Stimulated activated CD4-positive, alpha-beta T cell treated with anti-CD3 and anti-CD28 coated beads, Interleukin-1b, Interleukin-23, amount 100 ng/mL, for 24 hours (primary cell): ENCODE measurements at regions not wholly inside any gene's neighbourhood (a gene's known extent, or its start where the extent isn't known, plus 50 kb on each side); places are given as distances from the start of the nearest gene placed in this dataset.

Experiments
- DNase-seq, 4 experiments: peaks; one replicate each; pipeline ENCODE4 v3.0.0-alpha.2; 2020; ENCODE audit warnings: low read depth in 4 of 4, low spot score in 1 of 4

DNA sequence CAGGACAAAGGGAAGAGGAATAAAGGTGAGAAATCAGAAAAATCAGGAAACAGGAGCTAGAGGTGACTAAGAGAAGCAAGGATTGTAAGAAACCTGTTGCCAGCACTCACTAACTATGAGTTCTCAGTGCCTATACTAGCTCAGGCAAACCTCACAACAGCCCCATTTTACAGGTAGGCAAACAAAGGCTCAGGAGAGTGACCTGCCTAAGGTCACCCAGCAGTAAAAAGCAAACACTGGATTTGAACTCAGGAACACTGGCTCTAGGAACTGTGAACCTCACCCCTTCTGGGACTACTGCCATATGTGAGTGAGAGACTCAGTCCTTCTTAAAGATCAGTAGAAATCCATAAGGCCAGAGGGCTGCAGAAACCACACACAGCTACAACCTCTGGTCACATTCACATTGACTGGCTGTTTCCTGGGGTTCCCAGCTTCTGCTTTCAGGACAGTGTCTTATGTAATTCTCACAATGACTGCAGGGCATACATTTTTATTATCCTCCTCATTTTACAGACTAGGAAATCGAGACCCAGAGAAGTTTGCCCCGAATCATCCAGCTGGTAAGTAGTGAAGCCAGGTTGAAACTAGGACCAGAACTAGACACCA, 80.7 kb upstream of the MAFB start:
- no peak for DNase-seq

- no peak for DNase-seq
Measured at GRCh38 chr20:40770564-40771307, 81.7 kb upstream of the MAFB start.

DNA sequence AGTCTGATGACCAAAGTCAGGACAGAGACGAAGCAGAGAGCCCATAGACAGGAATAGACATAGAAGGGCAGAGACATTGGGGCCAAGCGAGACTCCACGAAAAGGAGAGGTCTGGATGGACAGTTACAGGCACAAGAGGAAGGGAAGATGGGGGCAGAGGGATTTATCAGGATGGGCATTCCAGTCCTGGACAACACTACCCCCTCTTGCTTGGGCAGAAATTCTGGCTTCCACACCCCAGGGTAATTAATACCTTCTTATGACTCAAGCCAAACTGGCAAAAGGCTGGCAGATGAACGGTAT, 82.2 kb upstream of the MAFB start:
- DNase-seq, result no peak

- no peak for DNase-seq
Measured at GRCh38 chr20:40771848-40772511, 82.9 kb upstream of the MAFB start.

GRCh38 chr20:40773376-40773775, 84.3 kb upstream of the MAFB start:
- no peak for DNase-seq

GRCh38 chr20:40774252-40774651, 85.2 kb upstream of the MAFB start:
- DNase-seq, result no peak

- no peak for DNase-seq
Measured at GRCh38 chr20:40775561-40776146, 86.6 kb upstream of the MAFB start.

DNA sequence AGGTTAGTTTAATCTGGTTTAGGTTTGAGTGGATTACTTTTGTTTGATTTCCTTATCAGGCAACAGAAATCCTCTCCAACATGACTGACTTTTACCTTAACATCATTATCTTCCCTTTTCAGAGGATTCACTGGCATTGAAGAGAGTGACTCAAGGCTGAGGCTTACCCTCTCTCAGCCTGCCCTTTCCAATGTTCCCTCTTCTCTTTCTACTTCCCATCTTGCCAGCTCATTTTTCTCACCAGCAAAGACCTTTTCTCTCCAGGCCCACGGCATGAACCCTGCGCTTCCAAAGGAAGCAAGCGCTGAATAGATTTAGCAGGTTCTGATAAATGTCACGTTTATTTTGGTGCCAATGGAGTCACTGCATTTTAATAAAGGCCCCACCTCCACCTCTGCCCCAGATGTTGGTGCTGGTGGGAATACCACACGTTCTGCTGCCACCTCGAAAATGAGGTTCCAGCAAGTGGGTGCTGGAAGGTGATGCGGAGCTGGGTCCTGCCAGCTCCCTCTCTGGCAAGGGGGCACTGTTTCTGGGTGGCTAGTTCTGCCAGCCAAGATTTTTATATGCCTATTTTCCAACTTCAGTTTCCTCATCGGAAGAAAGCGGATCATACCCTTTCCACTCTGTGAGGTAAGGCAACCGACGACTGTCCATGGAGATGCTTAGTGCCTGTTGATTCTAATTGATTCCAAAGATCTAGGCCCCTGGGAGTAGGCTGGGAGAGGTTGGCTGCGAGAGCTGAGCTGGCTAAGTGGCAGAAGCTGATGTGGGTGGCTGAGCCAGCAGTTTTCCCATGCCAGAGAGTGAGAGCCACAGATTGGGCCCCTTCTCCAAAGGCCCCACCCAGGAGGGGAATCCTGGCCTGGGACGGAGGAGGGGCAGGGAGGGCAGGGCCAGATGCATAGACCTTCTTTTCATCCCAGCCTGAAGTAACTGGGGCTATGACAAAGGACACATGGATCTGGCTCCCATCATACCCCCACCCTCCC, 87.7 kb upstream of the MAFB start:
- no peak for DNase-seq

- no peak for DNase-seq
Measured at GRCh38 chr20:40777653-40778052, 88.6 kb upstream of the MAFB start.

- no peak for DNase-seq
Measured at GRCh38 chr20:40778894-40779496, 90.0 kb upstream of the MAFB start.

DNA sequence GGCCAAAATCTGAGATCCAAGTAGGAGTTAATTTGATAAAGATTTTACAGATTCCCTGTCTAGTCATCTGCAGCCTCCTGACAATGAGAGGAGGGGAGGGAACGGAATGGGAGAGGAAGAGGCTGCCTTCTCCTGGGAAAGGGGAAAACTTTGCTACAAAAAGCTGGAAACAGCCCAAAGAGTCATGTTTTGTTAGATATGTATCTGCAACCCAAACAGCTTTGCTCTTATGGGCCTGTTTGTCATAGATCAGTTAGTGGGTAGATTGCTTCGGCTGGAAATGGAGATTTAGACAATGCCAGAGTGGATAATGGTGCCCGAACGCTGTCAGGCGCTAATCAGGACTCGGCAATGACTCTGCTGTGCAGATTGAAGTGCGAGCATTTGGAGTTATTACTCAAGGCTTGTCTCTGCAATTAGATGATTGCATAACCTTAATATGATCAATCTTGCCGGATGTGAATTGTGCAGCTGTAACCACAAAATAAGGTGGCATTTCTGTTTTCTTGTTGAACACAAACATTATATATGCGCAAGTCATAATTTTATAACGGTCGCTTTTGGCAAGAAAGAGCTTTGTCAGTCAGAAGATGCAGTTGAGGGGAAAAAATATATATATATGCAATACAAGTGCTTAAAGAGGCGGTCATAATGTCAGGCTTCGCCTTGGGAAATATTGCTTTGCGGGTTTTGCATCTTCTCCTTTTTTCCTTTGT, 92.4 kb upstream of the MAFB start:
- no peak for DNase-seq

GRCh38 chr20:40782043-40782368, 93.0 kb upstream of the MAFB start:
- no peak for DNase-seq

DNA sequence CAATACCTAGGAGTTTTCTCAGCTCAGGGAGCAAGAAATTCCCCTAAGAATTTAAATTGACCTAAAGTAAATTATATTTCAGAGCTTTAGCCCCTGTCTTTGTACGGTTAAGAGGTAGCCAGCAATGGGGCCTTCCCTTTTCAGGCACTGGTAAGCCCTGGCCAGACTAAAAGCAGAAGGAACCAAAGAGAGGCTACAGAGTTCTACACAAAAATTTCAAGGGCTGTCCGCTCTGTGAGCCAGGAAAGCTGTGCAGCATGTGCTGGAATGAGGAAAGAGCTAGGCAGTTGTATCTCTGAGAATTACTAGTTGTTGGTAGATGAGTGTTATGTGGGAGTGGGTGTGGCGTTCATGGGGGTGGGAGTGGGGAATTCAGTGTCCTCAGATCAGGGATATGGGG, 96.3 kb upstream of the MAFB start:
- DNase-seq, result no peak

GRCh38 chr20:40786336-40786735, 97.3 kb upstream of the MAFB start:
- no peak for DNase-seq

DNA sequence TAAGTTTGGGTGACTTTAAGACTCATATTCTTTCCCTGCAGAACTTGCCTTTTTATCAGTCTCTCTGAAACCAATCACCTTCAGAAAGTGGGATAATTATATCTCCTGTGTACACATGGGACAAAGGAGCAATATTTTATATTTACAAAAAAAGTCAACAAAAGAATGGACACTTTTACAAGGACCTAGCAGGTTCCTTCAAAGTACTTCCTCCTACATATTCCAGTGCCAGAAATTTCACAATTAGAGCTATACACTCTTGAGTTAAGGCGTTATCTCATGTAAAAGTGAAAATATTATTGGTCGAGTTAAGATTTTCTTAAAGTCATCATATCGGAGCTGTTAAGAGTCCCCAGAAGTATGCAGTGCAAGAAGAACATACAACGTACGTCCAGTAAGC, 98.9 kb upstream of the MAFB start:
- DNase-seq, result no peak

- DNase-seq, result no peak
Measured at GRCh38 chr20:40797425-40797824, 108.4 kb upstream of the MAFB start.

DNA sequence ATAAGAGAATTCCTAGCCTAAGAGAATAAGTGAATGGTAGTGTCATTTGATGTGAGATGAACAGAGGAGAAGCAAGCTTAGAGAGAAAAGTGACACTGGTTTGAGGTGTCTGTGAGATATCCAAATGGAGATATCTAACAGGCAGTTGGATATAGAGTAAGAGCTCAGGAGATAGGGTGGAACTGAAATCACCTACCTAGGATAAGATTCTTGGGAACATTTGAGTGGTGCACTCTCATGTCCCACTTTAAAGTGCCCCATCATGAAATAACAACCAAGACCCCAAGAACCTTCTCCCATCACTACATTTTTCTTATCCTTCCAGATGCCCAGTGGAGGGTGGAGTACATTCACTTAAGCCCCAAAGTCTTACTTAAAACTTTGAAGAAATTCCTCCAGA, 109.0 kb upstream of the MAFB start:
- no peak for DNase-seq

- no peak for DNase-seq
Measured at GRCh38 chr20:40802886-40803285, 113.8 kb upstream of the MAFB start.

GRCh38 chr20:40803381-40803780, 114.3 kb upstream of the MAFB start:
- DNase-seq, result no peak

DNA sequence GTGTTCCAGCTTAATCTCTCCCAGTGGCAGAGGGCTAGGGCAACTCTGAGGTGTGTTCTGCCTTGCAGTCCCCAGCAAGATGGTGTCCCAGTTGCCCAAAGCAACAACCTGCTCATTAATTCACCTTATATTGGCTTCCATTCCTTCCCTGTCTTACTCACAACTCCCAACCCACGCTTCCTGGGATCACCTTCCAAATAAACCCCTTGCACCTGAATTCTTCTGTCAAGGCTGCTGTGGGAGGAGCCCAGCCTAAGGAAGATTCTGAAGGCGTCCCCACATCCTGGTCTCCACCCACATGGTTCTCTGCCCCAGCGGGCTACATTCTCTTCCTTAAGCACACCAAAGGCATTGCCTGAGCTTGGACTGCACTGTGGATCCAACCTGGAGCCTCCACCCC, 116.6 kb upstream of the MAFB start:
- no peak for DNase-seq
